ENCODE measurements at regions not wholly inside any gene's neighbourhood (a gene's known extent, or its start where the extent isn't known, plus 50 kb on each side); places are given as distances from the start of the nearest gene placed in this dataset.

- H3K4me1 Mint-ChIP-seq: peaks cover 28% of the 10 kb centered on the region
- H3K27me3 Mint-ChIP-seq (ENCODE audit: low read depth): no peaks in the 10 kb centered on the region
- no peaks in the 10 kb centered on the region for H3K36me3 Mint-ChIP-seq
- DNase-seq (ENCODE audit: low spot score in 2 of 2, unreplicated experiment in 2 of 2): no peak
- H3K4me3 Mint-ChIP-seq: no peak overlapping the region
- TF ChIP-seq CTCF (IDR thresholded peaks at IDR 0.05; ENCODE audit: unreplicated experiment): no peak
- peak overlapping the region; percentile 53 for H3K27ac Mint-ChIP-seq
- no peaks in the 10 kb centered on the region for H3K9me3 Mint-ChIP-seq
Observed at GRCh38 chr5:124948754-124949275, 202.4 kb upstream of the ZNF608 start.

- Mint-ChIP-seq H3K9me3 (no peaks in the 10 kb centered on the region), H3K4me3 (no peak overlapping the region), H3K36me3 (no peaks in the 10 kb centered on the region), H3K27me3 (ENCODE audit: low read depth) (no peaks in the 10 kb centered on the region), H3K27ac (no peak overlapping the region), H3K4me1 (peaks cover 29% of the 10 kb centered on the region)
- no peak for DNase-seq (ENCODE audit: low spot score in 2 of 2, unreplicated experiment in 2 of 2)
- TF ChIP-seq CTCF (IDR thresholded peaks at IDR 0.05; ENCODE audit: unreplicated experiment): no peak
Observed at GRCh38 chr5:124949862-124950261, 203.4 kb upstream of the ZNF608 start.

- H3K27ac Mint-ChIP-seq: no peak overlapping the region
- H3K36me3 Mint-ChIP-seq: no peaks in the 10 kb centered on the region
- no peaks in the 10 kb centered on the region for H3K9me3 Mint-ChIP-seq
- H3K4me3 Mint-ChIP-seq: no peak overlapping the region
- TF ChIP-seq CTCF (IDR thresholded peaks at IDR 0.05; ENCODE audit: unreplicated experiment): no peak
- H3K4me1 Mint-ChIP-seq: peaks cover 29% of the 10 kb centered on the region
- DNase-seq (ENCODE audit: low spot score in 2 of 2, unreplicated experiment in 2 of 2): no peak
- no peaks in the 10 kb centered on the region for H3K27me3 Mint-ChIP-seq (ENCODE audit: low read depth)
Observed at GRCh38 chr5:124951105-124951504, 204.7 kb upstream of the ZNF608 start.

GRCh38 chr5:124951661-124952060 lies 205.2 kb upstream of the ZNF608 start:
- H3K4me1 Mint-ChIP-seq: peaks cover 29% of the 10 kb centered on the region
- no peaks in the 10 kb centered on the region for H3K27me3 Mint-ChIP-seq (ENCODE audit: low read depth)
- no peak for DNase-seq (ENCODE audit: low spot score in 2 of 2, unreplicated experiment in 2 of 2)
- H3K4me3 Mint-ChIP-seq: no peak overlapping the region
- H3K27ac Mint-ChIP-seq: no peak overlapping the region
- H3K9me3 Mint-ChIP-seq: no peaks in the 10 kb centered on the region
- TF ChIP-seq CTCF (IDR thresholded peaks at IDR 0.05; ENCODE audit: unreplicated experiment): no peak
- H3K36me3 Mint-ChIP-seq: no peaks in the 10 kb centered on the region

GRCh38 chr5:124952079-124952478 lies 205.6 kb upstream of the ZNF608 start:
- no peak overlapping the region for H3K27ac Mint-ChIP-seq

More at GRCh38 chr5:124952079-124952478, 205.6 kb upstream of the ZNF608 start:
- no peak for TF ChIP-seq CTCF (IDR thresholded peaks at IDR 0.05; ENCODE audit: unreplicated experiment)
- no peak overlapping the region for H3K4me3 Mint-ChIP-seq
- H3K27me3 Mint-ChIP-seq (ENCODE audit: low read depth): no peaks in the 10 kb centered on the region
- H3K4me1 Mint-ChIP-seq: peaks cover 26% of the 10 kb centered on the region
- no peak for DNase-seq (ENCODE audit: low spot score in 2 of 2, unreplicated experiment in 2 of 2)
- H3K9me3 Mint-ChIP-seq: no peaks in the 10 kb centered on the region
- H3K36me3 Mint-ChIP-seq: no peaks in the 10 kb centered on the region
